OCI-LY1 (cell line): ENCODE measurements at regions not wholly inside any gene's neighbourhood (a gene's known extent, or its start where the extent isn't known, plus 50 kb on each side); places are given as distances from the start of the nearest gene placed in this dataset.

Source experiments
- H2AFZ ChIP-seq: fragments of 200-600 bp; sonication (generic), shearing (Covaris generic); 2 replicates; pipeline ENCODE4 v1.6.0; 2014; ENCODE audit warnings: antibody characterized with exemption, mild to moderate bottlenecking, low read length
- H3F3A ChIP-seq: fragments of 200-600 bp; sonication (generic), shearing (Covaris generic); 2 replicates; pipeline ENCODE4 v1.6.0; 2014; ENCODE audit warnings: mild to moderate bottlenecking, antibody characterized with exemption, low read length, moderate library complexity; ENCODE audit not compliant: insufficient read depth
- H3K27ac ChIP-seq: fragments of 200-600 bp; sonication (generic); 2 replicates; pipeline ENCODE4 v1.5.1; 2014; ENCODE audit warnings: low read length, mixed run types, mild to moderate bottlenecking, low read depth; ENCODE audit not compliant: poor library complexity, severe bottlenecking
- H3K27me3 ChIP-seq: fragments of 200-600 bp; sonication (generic); 2 replicates; pipeline ENCODE4 v1.6.0; 2014; ENCODE audit warnings: antibody characterized with exemption, mild to moderate bottlenecking, low read length, moderate library complexity; ENCODE audit not compliant: insufficient read depth
- H3K36me3 ChIP-seq: fragments of 200-600 bp; sonication (generic); 2 replicates; pipeline ENCODE4 v1.6.1; 2014; ENCODE audit warnings: mild to moderate bottlenecking, antibody characterized with exemption, low read length, moderate library complexity, mixed read lengths; ENCODE audit not compliant: insufficient read depth
- H3K4me1 ChIP-seq: fragments of 200-600 bp; sonication (generic); 2 replicates; pipeline ENCODE4 v1.5.1; 2014; ENCODE audit warnings: mild to moderate bottlenecking, low read length, moderate library complexity; ENCODE audit not compliant: insufficient read depth, severe bottlenecking
- H3K4me2 ChIP-seq: fragments of 200-600 bp; sonication (generic), shearing (Covaris generic); 2 replicates; pipeline ENCODE4 v1.6.1; 2014; ENCODE audit warnings: low read length
- H3K4me3 ChIP-seq: fragments of 200-600 bp; sonication (generic); 2 replicates; pipeline ENCODE4 v1.5.1; 2014; ENCODE audit warnings: low read length, low read depth, mild to moderate bottlenecking, mixed read lengths; ENCODE audit not compliant: poor library complexity, severe bottlenecking
- H3K79me2 ChIP-seq: fragments of 200-600 bp; shearing (Covaris generic); 2 replicates; pipeline ENCODE4 v1.6.1; 2016; ENCODE audit warnings: mixed run types, low read length, mixed read lengths; ENCODE audit not compliant: insufficient read depth
- H3K9ac ChIP-seq: fragments of 200-600 bp; sonication (generic), shearing (Covaris generic); 2 replicates; pipeline ENCODE4 v1.6.1; 2014; ENCODE audit warnings: mild to moderate bottlenecking, low read length, mixed read lengths
- H3K9me2 ChIP-seq: fragments of 200-600 bp; sonication (generic), shearing (Covaris generic); 2 replicates; pipeline ENCODE4 v1.6.1; 2014; ENCODE audit warnings: low read depth, mild to moderate bottlenecking, low read length, mixed read lengths
- H3K9me3 ChIP-seq: fragments of 200-600 bp; shearing (Covaris generic); 2 replicates; pipeline ENCODE4 v1.6.1; 2014; ENCODE audit warnings: low read length, mixed read lengths
- H4K20me1 ChIP-seq: fragments of 200-600 bp; sonication (generic), shearing (Covaris generic); 2 replicates; pipeline ENCODE4 v1.6.0; 2016; ENCODE audit warnings: mild to moderate bottlenecking, low read length; ENCODE audit not compliant: insufficient read depth
- EZH2 ChIP-seq: fragments of 200-600 bp; sonication (generic), shearing (Covaris generic); IDR thresholded peaks from 2 replicates; pipeline ENCODE4 v1.8.0; 2017; ENCODE audit warnings: borderline replicate concordance, mixed run types, mild to moderate bottlenecking, antibody characterized with exemption, low read length, moderate library complexity, mixed read lengths
- TF ChIP-seq, protein P1 (sequence below): fragments of 200-600 bp; sonication (generic), shearing (Covaris generic); IDR thresholded peaks from 2 replicates; pipeline ENCODE4 v1.5.1; 2017; ENCODE audit warnings: mild to moderate bottlenecking, antibody characterized with exemption, low read length, moderate library complexity, mixed read lengths

DNA sequence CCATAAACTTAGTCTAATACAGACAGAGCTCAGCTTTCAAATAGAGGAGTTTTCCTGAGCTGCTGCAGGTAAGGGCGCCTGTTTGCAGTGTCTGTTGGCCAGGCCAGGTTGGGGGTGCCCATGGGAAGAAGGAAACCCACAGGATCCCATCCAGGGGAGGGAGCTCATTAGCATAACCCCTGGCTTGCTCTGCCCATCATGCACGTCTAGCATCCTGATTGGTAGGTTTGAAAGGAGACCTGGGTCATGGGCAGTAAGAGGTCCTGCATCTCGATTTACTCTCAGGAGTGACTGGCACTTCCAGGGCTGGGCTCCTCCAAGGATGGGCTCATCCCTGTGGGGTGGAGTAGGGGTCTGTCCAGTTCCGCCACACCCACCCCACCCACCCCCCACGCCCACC, 103.7 kb upstream of the CLDN14 start:
- H3K9me3 ChIP-seq: no peaks in the 10 kb centered on the region
- no peaks in the 10 kb centered on the region for H3K4me1 ChIP-seq
- no peak overlapping the region for H3K27ac ChIP-seq
- no peak overlapping the region for H3K4me3 ChIP-seq
- H3K9me2 ChIP-seq: no peaks in the 10 kb centered on the region
- H3K27me3 ChIP-seq: no peaks in the 10 kb centered on the region
- no peak overlapping the region for H3K9ac ChIP-seq
- H3K36me3 ChIP-seq: no peaks in the 10 kb centered on the region
- H3F3A ChIP-seq: no peaks in the 10 kb centered on the region
- no peak overlapping the region for H2AFZ ChIP-seq
- TF ChIP-seq, protein P1, sequence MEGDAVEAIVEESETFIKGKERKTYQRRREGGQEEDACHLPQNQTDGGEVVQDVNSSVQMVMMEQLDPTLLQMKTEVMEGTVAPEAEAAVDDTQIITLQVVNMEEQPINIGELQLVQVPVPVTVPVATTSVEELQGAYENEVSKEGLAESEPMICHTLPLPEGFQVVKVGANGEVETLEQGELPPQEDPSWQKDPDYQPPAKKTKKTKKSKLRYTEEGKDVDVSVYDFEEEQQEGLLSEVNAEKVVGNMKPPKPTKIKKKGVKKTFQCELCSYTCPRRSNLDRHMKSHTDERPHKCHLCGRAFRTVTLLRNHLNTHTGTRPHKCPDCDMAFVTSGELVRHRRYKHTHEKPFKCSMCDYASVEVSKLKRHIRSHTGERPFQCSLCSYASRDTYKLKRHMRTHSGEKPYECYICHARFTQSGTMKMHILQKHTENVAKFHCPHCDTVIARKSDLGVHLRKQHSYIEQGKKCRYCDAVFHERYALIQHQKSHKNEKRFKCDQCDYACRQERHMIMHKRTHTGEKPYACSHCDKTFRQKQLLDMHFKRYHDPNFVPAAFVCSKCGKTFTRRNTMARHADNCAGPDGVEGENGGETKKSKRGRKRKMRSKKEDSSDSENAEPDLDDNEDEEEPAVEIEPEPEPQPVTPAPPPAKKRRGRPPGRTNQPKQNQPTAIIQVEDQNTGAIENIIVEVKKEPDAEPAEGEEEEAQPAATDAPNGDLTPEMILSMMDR: no peak
- no peak for TF ChIP-seq EZH2
- no peaks in the 10 kb centered on the region for H4K20me1 ChIP-seq
- H3K79me2 ChIP-seq: no peaks in the 10 kb centered on the region
- H3K4me2 ChIP-seq: no peak overlapping the region

DNA sequence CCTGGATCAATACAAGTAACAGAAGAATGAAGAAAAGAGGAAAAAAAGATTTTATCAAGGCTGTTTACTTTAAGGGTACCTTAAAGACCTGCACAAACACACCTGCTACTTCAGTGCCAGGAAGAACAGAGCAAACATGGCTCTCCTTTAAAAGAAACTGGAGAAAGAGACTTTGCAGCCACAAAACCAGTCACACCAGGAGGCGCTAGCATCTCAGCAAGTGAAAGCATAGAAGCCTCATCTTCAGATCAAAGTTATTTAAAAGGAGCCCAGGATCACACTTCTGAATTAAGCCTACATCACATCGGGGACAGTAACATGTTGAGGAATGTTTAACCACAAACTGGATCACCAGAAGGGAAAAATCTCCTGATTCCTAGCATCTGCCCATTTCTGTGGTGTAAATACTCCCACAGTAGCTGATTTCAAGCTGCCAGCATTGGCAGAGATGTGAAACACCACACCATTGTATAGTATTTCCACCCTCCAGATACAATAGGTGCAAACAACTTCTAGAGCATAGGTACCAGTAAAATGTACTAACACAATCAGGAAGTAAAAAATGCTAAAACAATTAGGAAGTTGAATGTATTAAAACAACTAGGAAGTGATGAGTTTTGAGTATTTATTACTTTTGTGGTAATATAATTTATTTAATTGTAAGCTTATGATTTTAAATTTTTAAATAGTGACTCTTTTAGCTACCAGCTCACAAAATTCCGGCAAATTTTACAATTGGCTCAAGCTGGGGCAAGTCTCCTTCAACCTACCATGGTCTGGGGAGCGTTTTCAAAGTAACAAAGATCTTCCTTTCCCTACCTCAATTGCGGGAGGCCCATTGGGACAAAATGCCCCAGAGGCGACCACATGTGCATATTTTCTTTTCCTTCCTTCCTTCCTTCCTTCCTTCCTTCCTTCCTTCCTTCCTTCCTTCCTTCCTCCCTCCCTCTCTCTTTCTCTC, 105.3 kb upstream of the CLDN14 start:
- no peak overlapping the region for H3K27ac ChIP-seq
- H3K4me3 ChIP-seq: no peak overlapping the region
- no peaks in the 10 kb centered on the region for H3K9me3 ChIP-seq
- H3K36me3 ChIP-seq: no peaks in the 10 kb centered on the region
- no peaks in the 10 kb centered on the region for H3K9me2 ChIP-seq
- TF ChIP-seq EZH2: no peak
- TF ChIP-seq, protein P1: peak; percentile 49
- H2AFZ ChIP-seq: no peak overlapping the region
- H3K4me1 ChIP-seq: no peaks in the 10 kb centered on the region
- no peak overlapping the region for H3K4me2 ChIP-seq
- no peaks in the 10 kb centered on the region for H3K27me3 ChIP-seq
- H4K20me1 ChIP-seq: no peaks in the 10 kb centered on the region
- no peak overlapping the region for H3K9ac ChIP-seq
- H3F3A ChIP-seq: no peaks in the 10 kb centered on the region
- no peaks in the 10 kb centered on the region for H3K79me2 ChIP-seq

DNA sequence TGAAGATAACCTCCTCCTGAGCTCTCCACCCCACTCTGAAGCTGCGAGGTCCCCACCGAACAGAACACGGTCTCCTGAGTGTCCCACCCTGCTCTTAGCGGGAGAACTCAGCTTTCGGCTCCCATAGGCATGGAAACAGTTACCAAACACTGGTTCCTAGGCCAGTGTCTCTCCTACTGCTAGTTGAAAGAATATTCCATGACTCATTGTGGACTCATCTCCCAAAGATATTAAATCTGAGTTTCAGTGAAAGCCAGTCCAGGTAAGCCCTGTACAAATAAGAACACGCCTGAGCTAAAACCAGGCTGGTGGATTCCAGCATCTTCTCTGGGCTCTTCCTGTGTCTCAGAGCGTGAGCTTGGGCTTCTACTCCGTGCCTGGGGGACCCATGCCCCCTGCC, 107.5 kb upstream of the CLDN14 start:
- H3K27me3 ChIP-seq: no peaks in the 10 kb centered on the region
- no peak overlapping the region for H3K4me3 ChIP-seq
- H3K79me2 ChIP-seq: no peaks in the 10 kb centered on the region
- no peaks in the 10 kb centered on the region for H3K36me3 ChIP-seq
- H3K9me2 ChIP-seq: no peaks in the 10 kb centered on the region
- H3F3A ChIP-seq: no peaks in the 10 kb centered on the region
- H3K9me3 ChIP-seq: no peaks in the 10 kb centered on the region
- TF ChIP-seq, protein P1: no peak
- no peak for TF ChIP-seq EZH2
- no peak overlapping the region for H3K27ac ChIP-seq
- H3K4me2 ChIP-seq: no peak overlapping the region
- H3K4me1 ChIP-seq: no peaks in the 10 kb centered on the region
- no peak overlapping the region for H3K9ac ChIP-seq
- H2AFZ ChIP-seq: no peak overlapping the region
- H4K20me1 ChIP-seq: no peaks in the 10 kb centered on the region
